Lung (tissue), 11 donors: ENCODE measurements at regions not wholly inside any gene's neighbourhood (a gene's known extent, or its start where the extent isn't known, plus 50 kb on each side); places are given as distances from the start of the nearest gene placed in this dataset.

Experiments used
- ATAC-seq: fragments of 200-7000 bp; cut with Tn5 transposase; one replicate; pipeline ENCODE4 v1.9.1; 2020; ENCODE audit warnings: moderate number of reproducible peaks; ENCODE audit not compliant: insufficient read depth, low FRiP score
- DNase-seq, 3 donors: peaks; one replicate each; pipeline ENCODE4 v3.0.0-alpha.2; 2013 to 2017
- H3K27ac ChIP-seq, 2 donors: one replicate each; pipeline ENCODE4 v1.5.1; 2013; ENCODE audit warnings: mild to moderate bottlenecking in 2 of 2, moderate library complexity in 2 of 2, control low read depth in 1 of 2, inconsistent platforms in 1 of 2, low read depth in 1 of 2, low read length in 1 of 2
- H3K27me3 ChIP-seq, 3 donors: one replicate each; pipeline ENCODE4 v1.5.1; 2013; ENCODE audit warnings: low read length in 2 of 3; ENCODE audit not compliant: control insufficient read depth in 3 of 3, insufficient read depth in 3 of 3
- H3K36me3 ChIP-seq, 4 donors: one replicate each; pipeline ENCODE4 v1.5.1; 2013; ENCODE audit warnings: low read length in 4 of 4, mild to moderate bottlenecking in 1 of 4, moderate library complexity in 1 of 4; ENCODE audit not compliant: control insufficient read depth in 4 of 4, insufficient read depth in 4 of 4
- H3K4me1 ChIP-seq, 5 donors: one replicate each; pipeline ENCODE4 v1.5.1; 2013; ENCODE audit warnings: low read length in 5 of 5, mild to moderate bottlenecking in 2 of 5, moderate library complexity in 1 of 5; ENCODE audit not compliant: control insufficient read depth in 5 of 5, insufficient read depth in 5 of 5
- H3K4me3 ChIP-seq: one replicate; pipeline ENCODE4 v1.5.1; 2013; ENCODE audit warnings: mild to moderate bottlenecking, control low read depth, moderate library complexity
- H3K9ac ChIP-seq, 2 donors: one replicate each; pipeline ENCODE4 v1.5.1; 2013; ENCODE audit warnings: low read length in 2 of 2, control low read depth in 1 of 2; ENCODE audit not compliant: insufficient read depth in 1 of 2
- H3K9me3 ChIP-seq, 4 donors: one replicate each; pipeline ENCODE4 v1.5.1; 2013; ENCODE audit warnings: low read length in 3 of 4, mild to moderate bottlenecking in 1 of 4, moderate library complexity in 1 of 4; ENCODE audit not compliant: control insufficient read depth in 4 of 4, insufficient read depth in 3 of 4
- WGBS, 2 donors: extraction: QIAGEN DNeasy Blood & Tissue Kit; methylation state at CpG; one replicate each; pipeline ENCODE4 v1.1.7; 2013; 5-methylcytosine and 5-hydroxymethylcytosine counted together
- TF ChIP-seq, protein P1 (sequence below): IDR thresholded peaks from 2 replicates; pipeline ENCODE4 v1.5.1; 2012; ENCODE audit warnings: mild to moderate bottlenecking; ENCODE audit errors: control extremely low read depth, extremely low read depth
- donor health status: control.
- donor health status: control.
- donor health status: Bipolar disorder and iron deficiency.
- donor health status: healthy.
- donor health status: DM: yes; HTN: yes; CAD: no.

- Histone ChIP-seq H3K9me3 (peaks cover 0 to 2% (median 0%) of the 10 kb centered on the region in 4 donors), H3K36me3 (no peaks in the 10 kb centered on the region), H3K9ac (no peak overlapping the region), H3K4me3 (no peak overlapping the region), H3K27ac (no peak overlapping the region), H3K27me3 (no peaks in the 10 kb centered on the region), H3K4me1 (no peaks in the 10 kb centered on the region)
- no peak for ATAC-seq
- WGBS, 2 donors = 90 to 91% methylated on average over 3 of the region's 3 CpGs
- no peak for DNase-seq
- TF ChIP-seq, protein P1, sequence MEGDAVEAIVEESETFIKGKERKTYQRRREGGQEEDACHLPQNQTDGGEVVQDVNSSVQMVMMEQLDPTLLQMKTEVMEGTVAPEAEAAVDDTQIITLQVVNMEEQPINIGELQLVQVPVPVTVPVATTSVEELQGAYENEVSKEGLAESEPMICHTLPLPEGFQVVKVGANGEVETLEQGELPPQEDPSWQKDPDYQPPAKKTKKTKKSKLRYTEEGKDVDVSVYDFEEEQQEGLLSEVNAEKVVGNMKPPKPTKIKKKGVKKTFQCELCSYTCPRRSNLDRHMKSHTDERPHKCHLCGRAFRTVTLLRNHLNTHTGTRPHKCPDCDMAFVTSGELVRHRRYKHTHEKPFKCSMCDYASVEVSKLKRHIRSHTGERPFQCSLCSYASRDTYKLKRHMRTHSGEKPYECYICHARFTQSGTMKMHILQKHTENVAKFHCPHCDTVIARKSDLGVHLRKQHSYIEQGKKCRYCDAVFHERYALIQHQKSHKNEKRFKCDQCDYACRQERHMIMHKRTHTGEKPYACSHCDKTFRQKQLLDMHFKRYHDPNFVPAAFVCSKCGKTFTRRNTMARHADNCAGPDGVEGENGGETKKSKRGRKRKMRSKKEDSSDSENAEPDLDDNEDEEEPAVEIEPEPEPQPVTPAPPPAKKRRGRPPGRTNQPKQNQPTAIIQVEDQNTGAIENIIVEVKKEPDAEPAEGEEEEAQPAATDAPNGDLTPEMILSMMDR = no peak
Measured at GRCh38 chr2:66264354-66264753, 170.6 kb upstream of the MEIS1 start.

DNA sequence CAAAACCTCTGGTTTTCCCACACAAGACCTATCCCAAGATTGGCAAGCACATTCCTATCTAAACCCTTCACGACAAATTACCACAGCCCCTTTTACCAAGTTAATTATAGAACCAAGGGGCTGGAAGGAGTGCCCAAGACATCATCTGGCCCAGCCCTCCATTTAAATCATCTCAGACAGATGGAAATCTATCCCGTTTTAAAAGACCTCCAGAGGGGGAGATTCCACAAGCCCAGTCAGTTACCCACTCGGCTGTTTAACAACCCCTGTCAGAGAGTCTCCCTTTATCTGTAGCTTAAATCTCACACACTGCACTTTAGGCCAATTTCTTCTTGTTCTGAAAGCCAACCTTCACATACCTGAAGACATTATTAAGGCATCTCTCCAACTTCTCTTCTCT is 179.1 kb upstream of the MEIS1 start:
- no peak overlapping the region for H3K9ac ChIP-seq
- TF ChIP-seq, protein P1 = no peak
- DNase-seq (no peak), ATAC-seq (no peak)
- H3K27me3 ChIP-seq = no peaks in the 10 kb centered on the region
- no peak overlapping the region for H3K27ac ChIP-seq
- H3K9me3 ChIP-seq = no peaks in the 10 kb centered on the region
- WGBS, 2 donors = 63 to 77% methylated on average over 3 of the region's 3 CpGs
- peaks cover 0 to 8% (median 0%) of the 10 kb centered on the region in 5 donors for H3K4me1 ChIP-seq
- no peaks in the 10 kb centered on the region for H3K36me3 ChIP-seq
- no peak overlapping the region for H3K4me3 ChIP-seq

DNA sequence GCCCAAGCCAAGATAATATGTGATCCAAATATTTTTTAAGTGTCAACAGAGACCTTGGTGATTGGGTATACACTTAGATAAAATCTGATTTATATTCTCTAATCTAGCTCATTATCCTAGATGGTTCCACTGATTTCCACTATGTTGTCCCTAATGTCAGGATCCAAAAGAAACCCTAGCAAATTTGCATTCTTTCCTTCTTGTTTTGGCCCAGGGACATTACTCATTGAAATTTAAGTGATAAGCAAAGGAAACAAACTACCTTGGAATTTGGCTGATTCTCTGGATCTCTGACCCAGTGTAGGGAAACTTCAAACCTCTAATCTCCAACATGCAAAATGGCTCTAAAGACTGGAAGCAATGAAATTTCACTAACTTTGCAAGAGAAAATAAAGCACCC is 179.8 kb upstream of the MEIS1 start:
- DNase-seq (no peak), ATAC-seq (no peak)
- peaks cover 0 to 8% (median 0%) of the 10 kb centered on the region in 5 donors for H3K4me1 ChIP-seq
- H3K9ac ChIP-seq = no peak overlapping the region
- H3K27ac ChIP-seq = no peak overlapping the region
- TF ChIP-seq, protein P1 = no peak
- H3K4me3 ChIP-seq = no peak overlapping the region
- peaks cover 0 to 3% (median 0%) of the 10 kb centered on the region in 3 donors for H3K27me3 ChIP-seq
- no peaks in the 10 kb centered on the region for H3K9me3 ChIP-seq
- no peaks in the 10 kb centered on the region for H3K36me3 ChIP-seq

GRCh38 chr2:66253066-66253465 is 181.9 kb upstream of the MEIS1 start:
- Histone ChIP-seq H3K9me3 (no peaks in the 10 kb centered on the region), H3K4me3 (no peak overlapping the region), H3K4me1 (peaks cover 0 to 8% (median 0%) of the 10 kb centered on the region in 5 donors), H3K9ac (no peak overlapping the region), H3K36me3 (no peaks in the 10 kb centered on the region), H3K27me3 (peaks cover 0 to 3% (median 0%) of the 10 kb centered on the region in 3 donors), H3K27ac (no peak overlapping the region)
- 63 to 82% methylated on average over 2 of the region's 2 CpGs for WGBS, 2 donors
- TF ChIP-seq, protein P1 = no peak
- ATAC-seq (no peak), DNase-seq (peak in 2 of 3 donors; percentile 64 to 81)
